ENCODE measurements at regions not wholly inside any gene's neighbourhood (a gene's known extent, or its start where the extent isn't known, plus 50 kb on each side); places are given as distances from the start of the nearest gene placed in this dataset.

DNA sequence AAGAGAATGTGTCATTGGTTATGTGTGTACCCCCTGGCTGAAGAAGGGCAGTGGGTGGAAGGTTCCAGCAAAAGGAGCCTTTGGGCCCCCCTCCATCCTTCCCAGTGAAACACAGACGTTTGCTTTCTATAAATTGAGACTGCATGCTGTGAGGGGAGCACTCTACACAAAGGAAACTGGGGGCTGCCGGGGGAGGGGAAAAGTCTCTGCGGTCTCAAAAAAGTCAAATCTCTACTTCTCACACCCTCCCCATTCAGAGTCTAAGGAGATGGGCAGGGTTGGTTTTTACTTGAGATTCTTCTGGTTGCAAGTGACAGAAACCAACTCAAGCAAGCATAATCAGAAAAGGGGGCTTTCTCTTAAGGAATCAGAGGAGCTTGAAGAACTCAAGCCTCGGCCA, 50.1 kb upstream of the TLE3 start:
- Histone ChIP-seq H3K36me3 (no peaks in the 10 kb centered on the region), H3K9me3 (no peaks in the 10 kb centered on the region), H3K27ac (no peak overlapping the region), H3K4me1 (replicated peaks) (no peaks in the 10 kb centered on the region), H3K4me3 (no peak overlapping the region), H3K27me3 (replicated peaks; ENCODE audit: insufficient read depth) (no peaks in the 10 kb centered on the region)
- intact Hi-C loops (cut with DNase I) = no loop called here
- DNase-seq (ENCODE audit: low spot score) = no peak
- TF ChIP-seq, protein P1, sequence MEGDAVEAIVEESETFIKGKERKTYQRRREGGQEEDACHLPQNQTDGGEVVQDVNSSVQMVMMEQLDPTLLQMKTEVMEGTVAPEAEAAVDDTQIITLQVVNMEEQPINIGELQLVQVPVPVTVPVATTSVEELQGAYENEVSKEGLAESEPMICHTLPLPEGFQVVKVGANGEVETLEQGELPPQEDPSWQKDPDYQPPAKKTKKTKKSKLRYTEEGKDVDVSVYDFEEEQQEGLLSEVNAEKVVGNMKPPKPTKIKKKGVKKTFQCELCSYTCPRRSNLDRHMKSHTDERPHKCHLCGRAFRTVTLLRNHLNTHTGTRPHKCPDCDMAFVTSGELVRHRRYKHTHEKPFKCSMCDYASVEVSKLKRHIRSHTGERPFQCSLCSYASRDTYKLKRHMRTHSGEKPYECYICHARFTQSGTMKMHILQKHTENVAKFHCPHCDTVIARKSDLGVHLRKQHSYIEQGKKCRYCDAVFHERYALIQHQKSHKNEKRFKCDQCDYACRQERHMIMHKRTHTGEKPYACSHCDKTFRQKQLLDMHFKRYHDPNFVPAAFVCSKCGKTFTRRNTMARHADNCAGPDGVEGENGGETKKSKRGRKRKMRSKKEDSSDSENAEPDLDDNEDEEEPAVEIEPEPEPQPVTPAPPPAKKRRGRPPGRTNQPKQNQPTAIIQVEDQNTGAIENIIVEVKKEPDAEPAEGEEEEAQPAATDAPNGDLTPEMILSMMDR (IDR thresholded peaks at IDR 0.05) = no peak
- TF ChIP-seq POLR2AphosphoS5 (IDR thresholded peaks at IDR 0.05) (no peak), POLR2A (IDR thresholded peaks at IDR 0.05) (no peak)
- WGBS = 84% methylated on average over 4 of the region's 4 CpGs

Small RNAs in the stretch of these regions (small RNA-seq; reads per million reads assigned to genes)
- 0 reads per million in 2 donors for gene RNU6-745P

All from prostate gland (tissue), 2 donors.